Mucosa of gallbladder (tissue), 1 donor: ENCODE measurements at regions not wholly inside any gene's neighbourhood (a gene's known extent, or its start where the extent isn't known, plus 50 kb on each side); places are given as distances from the start of the nearest gene placed in this dataset.
A peak's percentile ranks its signal among the peaks of the same experiment; 100 is the strongest.

Experiments
- DNase-seq: peaks from one replicate; pipeline ENCODE4 v3.0.0-alpha.2; 2020; ENCODE audit warnings: low spot score
- donor health status: DM: no; HTN: no; CAD: no.

- DNase-seq = peak; percentile 18
Observed at GRCh38 chr3:188064831-188065493, 89.0 kb upstream of the LPP start.

- no peak for DNase-seq
Observed at GRCh38 chr3:188066141-188066540, 87.8 kb upstream of the LPP start.

GRCh38 chr3:188067932-188068331, 86.0 kb upstream of the LPP start:
- DNase-seq = no peak

- no peak for DNase-seq
Observed at GRCh38 chr3:188068342-188068741, 85.6 kb upstream of the LPP start.

GRCh38 chr3:188071636-188072035, 82.3 kb upstream of the LPP start:
- no peak for DNase-seq

- no peak for DNase-seq
Observed at GRCh38 chr3:188076176-188076575, 77.8 kb upstream of the LPP start.

- no peak for DNase-seq
Observed at GRCh38 chr3:188077160-188077799, 76.7 kb upstream of the LPP start.

GRCh38 chr3:188080091-188080490, 73.9 kb upstream of the LPP start:
- no peak for DNase-seq

GRCh38 chr3:188082031-188082430, 71.9 kb upstream of the LPP start:
- no peak for DNase-seq

GRCh38 chr3:188082450-188082849, 71.5 kb upstream of the LPP start:
- no peak for DNase-seq

- DNase-seq = no peak
Observed at GRCh38 chr3:188083011-188083410, 70.9 kb upstream of the LPP start.

- no peak for DNase-seq
Observed at GRCh38 chr3:188084752-188085583, 69.0 kb upstream of the LPP start.

GRCh38 chr3:188085584-188086560, 68.1 kb upstream of the LPP start:
- no peak for DNase-seq

GRCh38 chr3:188088948-188089685, 64.8 kb upstream of the LPP start:
- no peak for DNase-seq

- DNase-seq = no peak
Observed at GRCh38 chr3:188090620-188091309, 63.2 kb upstream of the LPP start.

- no peak for DNase-seq
Observed at GRCh38 chr3:188091746-188092145, 62.2 kb upstream of the LPP start.

- no peak for DNase-seq
Observed at GRCh38 chr3:188092648-188093047, 61.3 kb upstream of the LPP start.

- DNase-seq = no peak
Observed at GRCh38 chr3:188095431-188095830, 58.5 kb upstream of the LPP start.

- no peak for DNase-seq
Observed at GRCh38 chr3:188097791-188098190, 56.2 kb upstream of the LPP start.

GRCh38 chr3:188099907-188100306, 54.0 kb upstream of the LPP start:
- DNase-seq = no peak
